Neural progenitor cell (in vitro differentiated cells): ENCODE measurements at regions not wholly inside any gene's neighbourhood (a gene's known extent, or its start where the extent isn't known, plus 50 kb on each side); places are given as distances from the start of the nearest gene placed in this dataset.
A peak's percentile ranks its signal among the peaks of the same experiment; 100 is the strongest.

Source experiments
- DNase-seq: peaks from one replicate; pipeline ENCODE4 v3.0.0-alpha.2; 2016; ENCODE audit warnings: low spot score
- H2AFZ ChIP-seq: fragments of 200-600 bp; sonication (generic); replicated peaks from 2 replicates; pipeline ENCODE4 v1.6.1; 2016; ENCODE audit warnings: antibody characterized with exemption
- H3F3A ChIP-seq: fragments of 200-600 bp; sonication (generic); 2 replicates; pipeline ENCODE4 v1.6.1; 2016; ENCODE audit warnings: antibody characterized with exemption, low read depth
- H3K27ac ChIP-seq: fragments of 200-600 bp; sonication (generic); 2 replicates; pipeline ENCODE4 v1.5.1; 2016; ENCODE audit warnings: mild to moderate bottlenecking
- H3K27me3 ChIP-seq: fragments of 200-600 bp; sonication (generic); 2 replicates; pipeline ENCODE4 v1.6.1; 2016; ENCODE audit warnings: mild to moderate bottlenecking, moderate library complexity
- H3K36me3 ChIP-seq: fragments of 200-600 bp; sonication (generic); 2 replicates; pipeline ENCODE4 v1.5.1; 2016
- H3K4me1 ChIP-seq: fragments of 200-600 bp; sonication (generic); 2 replicates; pipeline ENCODE4 v1.6.1; 2016; ENCODE audit warnings: mixed run types
- H3K4me2 ChIP-seq: fragments of 200-600 bp; sonication (generic); 2 replicates; pipeline ENCODE4 v1.6.1; 2016
- H3K4me3 ChIP-seq: fragments of 200-600 bp; sonication (generic); 2 replicates; pipeline ENCODE4 v1.5.1; 2016
- H3K79me2 ChIP-seq: fragments of 200-600 bp; sonication (generic); 2 replicates; pipeline ENCODE4 v1.6.1; 2016; ENCODE audit warnings: low read depth
- H3K9ac ChIP-seq: fragments of 200-600 bp; sonication (generic); 2 replicates; pipeline ENCODE4 v1.6.1; 2016
- H3K9me3 ChIP-seq: fragments of 200-600 bp; sonication (generic); 2 replicates; pipeline ENCODE4 v1.5.1; 2016; ENCODE audit warnings: low read depth
- H4K20me1 ChIP-seq: fragments of 200-600 bp; sonication (generic); 2 replicates; pipeline ENCODE4 v1.6.1; 2016; ENCODE audit warnings: low read depth
- H3K27ac Mint-ChIP-seq: 3 replicates; pipeline ENCODE4 v1.8.0; 2021; ENCODE audit warnings: mixed read lengths
- H3K27me3 Mint-ChIP-seq: 2 replicates; pipeline ENCODE4 v1.8.0; 2022; ENCODE audit warnings: low read depth, mild to moderate bottlenecking, inconsistent platforms, moderate library complexity, mixed read lengths; ENCODE audit not compliant: insufficient read depth
- H3K36me3 Mint-ChIP-seq: 3 replicates; pipeline ENCODE4 v1.8.0; 2021; ENCODE audit warnings: mixed read lengths
- H3K4me1 Mint-ChIP-seq: 3 replicates; pipeline ENCODE4 v1.8.0; 2021; ENCODE audit warnings: mixed read lengths
- H3K4me3 Mint-ChIP-seq: 3 replicates; pipeline ENCODE4 v1.8.0; 2021; ENCODE audit warnings: mild to moderate bottlenecking, moderate library complexity, mixed read lengths
- H3K9me3 Mint-ChIP-seq: 3 replicates; pipeline ENCODE4 v1.8.0; 2020; ENCODE audit warnings: mixed read lengths
- CTCF ChIP-seq: fragments of 200-600 bp; sonication (generic); IDR thresholded peaks from 2 replicates; pipeline ENCODE4 v1.5.1; 2017; ENCODE audit warnings: antibody characterized with exemption, mild to moderate bottlenecking
- EZH2 ChIP-seq: fragments of 200-600 bp; sonication (generic); IDR thresholded peaks from 2 replicates; pipeline ENCODE4 v1.6.1; 2017; ENCODE audit warnings: antibody characterized with exemption, mild to moderate bottlenecking, moderate library complexity
- EZH2phosphoT487 ChIP-seq: fragments of 200-600 bp; sonication (generic); IDR thresholded peaks from 2 replicates; pipeline ENCODE4 v1.6.1; 2017; ENCODE audit warnings: antibody characterized with exemption

- Histone ChIP-seq H4K20me1 (no peaks in the 10 kb centered on the region), H3K4me1 (no peaks in the 10 kb centered on the region), H3K27me3 (no peaks in the 10 kb centered on the region), H3K4me3 (no peak overlapping the region), H2AFZ (no peak overlapping the region), H3K27ac (no peak overlapping the region), H3K9ac (no peak overlapping the region), H3K36me3 (no peaks in the 10 kb centered on the region), H3K9me3 (peaks cover 7% of the 10 kb centered on the region), H3K4me2 (no peak overlapping the region), H3K79me2 (no peaks in the 10 kb centered on the region), H3F3A (no peaks in the 10 kb centered on the region)
- H3K36me3 Mint-ChIP-seq: no peaks in the 10 kb centered on the region
- peaks cover 11% of the 10 kb centered on the region for H3K27me3 Mint-ChIP-seq
- no peak for TF ChIP-seq CTCF
- no peak for TF ChIP-seq EZH2phosphoT487
- TF ChIP-seq EZH2: no peak
- H3K4me1 Mint-ChIP-seq: peaks cover 5% of the 10 kb centered on the region
- H3K4me3 Mint-ChIP-seq: no peak overlapping the region
- H3K27ac Mint-ChIP-seq: no peak overlapping the region
- H3K9me3 Mint-ChIP-seq: peaks cover 16% of the 10 kb centered on the region
- no peak for DNase-seq
Measured at GRCh38 chr9:126222835-126223431, 103.7 kb upstream of the MVB12B start.

- no peaks in the 10 kb centered on the region for H3F3A ChIP-seq
- no peak overlapping the region for H3K27ac ChIP-seq
- no peaks in the 10 kb centered on the region for H3K27me3 ChIP-seq
- peaks cover 16% of the 10 kb centered on the region for H3K9me3 Mint-ChIP-seq
- no peaks in the 10 kb centered on the region for H4K20me1 ChIP-seq
- H3K36me3 Mint-ChIP-seq: no peaks in the 10 kb centered on the region
- no peak for TF ChIP-seq EZH2phosphoT487
- TF ChIP-seq CTCF: no peak
- no peak for TF ChIP-seq EZH2
- H3K4me1 ChIP-seq: no peaks in the 10 kb centered on the region
- H3K79me2 ChIP-seq: no peaks in the 10 kb centered on the region
- no peak overlapping the region for H2AFZ ChIP-seq
- no peak overlapping the region for H3K9ac ChIP-seq
- no peak overlapping the region for H3K4me2 ChIP-seq
- no peak for DNase-seq
- no peak overlapping the region for H3K4me3 ChIP-seq
- no peak overlapping the region for H3K4me3 Mint-ChIP-seq
- no peak overlapping the region for H3K27ac Mint-ChIP-seq
- H3K27me3 Mint-ChIP-seq: peaks cover 10% of the 10 kb centered on the region
- peaks cover 7% of the 10 kb centered on the region for H3K9me3 ChIP-seq
- no peaks in the 10 kb centered on the region for H3K36me3 ChIP-seq
- H3K4me1 Mint-ChIP-seq: peaks cover 9% of the 10 kb centered on the region
Measured at GRCh38 chr9:126223798-126224531, 102.7 kb upstream of the MVB12B start.

- peak overlapping the region; percentile 82 for H3K27ac Mint-ChIP-seq
- Histone ChIP-seq H4K20me1 (no peaks in the 10 kb centered on the region), H3K4me2 (no peak overlapping the region), H3K36me3 (no peaks in the 10 kb centered on the region), H3K4me3 (no peak overlapping the region), H3K27me3 (no peaks in the 10 kb centered on the region), H3K27ac (no peak overlapping the region), H3F3A (no peaks in the 10 kb centered on the region), H2AFZ (no peak overlapping the region), H3K4me1 (no peaks in the 10 kb centered on the region), H3K9ac (no peak overlapping the region), H3K9me3 (peaks cover 5% of the 10 kb centered on the region), H3K79me2 (no peaks in the 10 kb centered on the region)
- DNase-seq: no peak
- H3K9me3 Mint-ChIP-seq: peaks cover 13% of the 10 kb centered on the region
- H3K4me3 Mint-ChIP-seq: no peak overlapping the region
- TF ChIP-seq EZH2 (no peak), CTCF (no peak), EZH2phosphoT487 (no peak)
- peaks cover 5% of the 10 kb centered on the region for H3K4me1 Mint-ChIP-seq
- peaks cover 8% of the 10 kb centered on the region for H3K27me3 Mint-ChIP-seq
- H3K36me3 Mint-ChIP-seq: no peaks in the 10 kb centered on the region
Measured at GRCh38 chr9:126225611-126226609, 100.7 kb upstream of the MVB12B start.
